AG09319 (cell line): ENCODE measurements at regions not wholly inside any gene's neighbourhood (a gene's known extent, or its start where the extent isn't known, plus 50 kb on each side); places are given as distances from the start of the nearest gene placed in this dataset.

Experiments
- DNase-seq: peaks from one replicate; pipeline ENCODE4 v3.0.0-alpha.2; 2010; ENCODE audit warnings: low read depth; ENCODE audit errors: extremely low read depth
- TF ChIP-seq, protein P1 (sequence below): IDR thresholded peaks from 2 replicates; pipeline ENCODE4 v1.5.1; 2011; ENCODE audit warnings: low read depth, mild to moderate bottlenecking, inconsistent platforms, low read length, moderate library complexity

DNA sequence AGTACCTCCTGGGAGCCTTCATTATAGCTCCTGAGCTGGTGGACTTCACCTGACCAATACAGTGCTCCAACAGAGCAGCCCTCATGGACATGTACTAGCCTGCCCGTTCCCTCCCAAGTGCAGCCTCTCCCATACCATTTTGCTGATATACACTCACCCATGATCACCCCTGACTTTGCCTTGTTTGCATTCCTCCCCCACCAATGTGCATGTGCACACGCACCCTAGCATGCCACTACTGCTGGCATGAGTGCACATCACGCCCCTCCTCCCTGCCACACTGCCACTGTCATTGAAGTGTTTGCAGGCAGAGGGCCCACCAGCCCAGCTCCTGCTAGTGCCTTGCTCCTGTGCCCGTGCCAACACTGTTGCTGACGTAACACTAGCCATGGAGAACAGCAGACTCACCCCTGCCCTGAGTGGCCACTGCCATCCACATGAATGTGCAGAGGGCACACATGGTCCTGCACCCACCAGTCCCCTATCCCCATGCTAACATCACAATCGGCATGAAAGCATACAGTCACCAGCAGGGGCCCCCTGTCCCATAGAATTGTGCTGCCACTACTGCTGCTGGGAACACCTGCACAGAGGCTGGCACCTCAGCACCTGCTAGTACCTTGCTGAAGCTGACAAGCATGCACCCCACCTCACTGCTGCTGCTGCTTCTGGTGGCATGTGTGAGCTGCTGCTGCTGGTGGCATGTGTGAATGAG, 110.3 kb downstream of the SINHCAF start:
- no peak for DNase-seq
- TF ChIP-seq, protein P1, sequence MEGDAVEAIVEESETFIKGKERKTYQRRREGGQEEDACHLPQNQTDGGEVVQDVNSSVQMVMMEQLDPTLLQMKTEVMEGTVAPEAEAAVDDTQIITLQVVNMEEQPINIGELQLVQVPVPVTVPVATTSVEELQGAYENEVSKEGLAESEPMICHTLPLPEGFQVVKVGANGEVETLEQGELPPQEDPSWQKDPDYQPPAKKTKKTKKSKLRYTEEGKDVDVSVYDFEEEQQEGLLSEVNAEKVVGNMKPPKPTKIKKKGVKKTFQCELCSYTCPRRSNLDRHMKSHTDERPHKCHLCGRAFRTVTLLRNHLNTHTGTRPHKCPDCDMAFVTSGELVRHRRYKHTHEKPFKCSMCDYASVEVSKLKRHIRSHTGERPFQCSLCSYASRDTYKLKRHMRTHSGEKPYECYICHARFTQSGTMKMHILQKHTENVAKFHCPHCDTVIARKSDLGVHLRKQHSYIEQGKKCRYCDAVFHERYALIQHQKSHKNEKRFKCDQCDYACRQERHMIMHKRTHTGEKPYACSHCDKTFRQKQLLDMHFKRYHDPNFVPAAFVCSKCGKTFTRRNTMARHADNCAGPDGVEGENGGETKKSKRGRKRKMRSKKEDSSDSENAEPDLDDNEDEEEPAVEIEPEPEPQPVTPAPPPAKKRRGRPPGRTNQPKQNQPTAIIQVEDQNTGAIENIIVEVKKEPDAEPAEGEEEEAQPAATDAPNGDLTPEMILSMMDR = no peak

DNA sequence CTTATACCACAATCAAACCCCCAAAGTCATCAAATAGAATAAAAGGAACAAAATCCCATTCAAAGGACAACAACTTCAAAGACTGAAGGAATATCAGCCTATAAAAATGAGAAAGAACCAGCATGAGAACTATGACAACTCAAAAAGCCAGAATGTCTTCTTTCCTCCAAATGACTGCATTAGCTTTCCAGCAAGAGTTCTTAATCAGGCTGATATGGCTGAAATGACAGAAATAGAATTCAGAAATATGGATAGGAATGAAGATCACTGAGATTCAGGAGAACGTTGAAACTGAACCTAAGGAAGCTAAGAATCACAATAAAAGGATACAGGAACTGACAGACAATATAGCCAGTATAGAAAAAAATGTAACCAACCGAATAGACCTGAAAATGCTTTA, 109.5 kb downstream of the SINHCAF start:
- no peak for DNase-seq
- TF ChIP-seq, protein P1 = no peak

DNA sequence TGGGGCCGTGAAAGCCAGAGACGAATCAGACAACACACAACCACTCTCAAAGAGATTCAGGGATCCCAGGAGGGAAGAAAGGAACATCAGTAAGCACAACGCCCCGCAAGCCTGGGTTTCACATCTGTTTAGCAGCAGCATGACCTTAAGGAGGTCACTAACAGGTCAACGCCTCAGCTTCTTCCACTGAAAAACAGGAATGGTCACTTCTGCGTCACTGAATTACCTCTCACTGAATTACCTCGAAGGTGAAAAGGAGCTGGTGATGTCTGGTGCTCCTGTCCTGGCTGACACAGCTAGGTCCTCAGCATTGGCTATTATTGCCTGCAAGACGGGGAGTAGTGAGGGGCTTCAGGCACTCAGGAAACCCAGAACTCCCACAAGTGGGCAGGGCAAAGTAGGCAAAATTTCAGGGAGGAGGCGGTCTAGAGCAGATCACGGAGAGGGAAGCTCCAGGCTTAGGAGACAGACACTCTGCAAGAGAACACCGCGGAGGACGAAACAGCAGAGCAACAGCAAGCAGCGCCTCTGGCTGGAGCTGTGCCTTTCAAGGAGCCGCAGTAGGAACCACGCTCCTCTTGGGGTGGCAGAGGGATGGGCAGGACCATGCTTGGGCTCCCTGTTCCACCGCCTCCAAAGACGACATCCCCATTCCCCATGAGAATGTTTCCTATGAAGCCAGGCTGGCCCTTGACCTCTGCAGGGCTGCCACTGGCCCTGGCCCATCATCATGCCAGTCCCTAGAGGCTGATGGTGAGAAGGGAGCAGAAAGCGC, 108.4 kb downstream of the SINHCAF start:
- TF ChIP-seq, protein P1 = no peak
- no peak for DNase-seq

DNA sequence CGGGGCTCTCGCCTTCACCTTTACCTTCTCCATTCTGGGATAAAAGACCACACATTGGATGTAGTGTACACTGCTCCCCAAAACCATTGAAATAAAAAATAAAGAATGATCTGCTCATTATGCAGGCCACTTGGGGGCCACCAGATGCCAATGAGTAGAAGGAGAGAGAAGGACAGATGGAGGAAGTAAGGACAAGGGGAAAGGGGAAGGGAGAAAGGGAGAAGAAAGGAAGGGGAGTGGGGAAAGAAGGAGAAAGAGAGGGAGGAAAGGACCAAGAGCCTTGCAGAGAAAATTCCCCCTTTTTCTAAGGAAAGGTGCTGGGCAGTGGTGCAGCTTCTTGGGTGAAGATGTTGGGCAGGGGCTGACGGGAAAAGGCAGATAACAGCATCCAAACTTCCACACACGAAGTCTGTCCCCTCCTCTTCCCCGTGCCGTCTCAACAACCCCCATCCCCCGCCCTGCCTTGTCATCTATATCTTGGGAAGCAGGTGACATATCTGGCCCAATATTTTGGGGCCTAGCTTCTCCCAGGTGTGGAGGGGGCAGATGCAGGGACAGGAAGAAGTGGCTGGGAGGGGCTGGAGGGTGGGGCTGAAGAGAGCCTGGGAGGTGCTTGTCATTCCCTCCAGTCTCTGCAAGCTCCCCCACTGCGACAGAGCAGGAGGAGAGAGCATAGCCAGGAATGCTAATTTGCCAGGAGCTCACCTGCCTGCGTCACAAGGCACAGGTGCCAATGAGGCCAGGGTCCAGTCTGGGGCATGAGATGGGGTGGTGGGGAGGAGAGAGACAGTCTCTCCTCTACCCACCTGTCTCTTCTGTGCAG, 107.5 kb downstream of the SINHCAF start:
- no peak for DNase-seq
- TF ChIP-seq, protein P1 = no peak

DNA sequence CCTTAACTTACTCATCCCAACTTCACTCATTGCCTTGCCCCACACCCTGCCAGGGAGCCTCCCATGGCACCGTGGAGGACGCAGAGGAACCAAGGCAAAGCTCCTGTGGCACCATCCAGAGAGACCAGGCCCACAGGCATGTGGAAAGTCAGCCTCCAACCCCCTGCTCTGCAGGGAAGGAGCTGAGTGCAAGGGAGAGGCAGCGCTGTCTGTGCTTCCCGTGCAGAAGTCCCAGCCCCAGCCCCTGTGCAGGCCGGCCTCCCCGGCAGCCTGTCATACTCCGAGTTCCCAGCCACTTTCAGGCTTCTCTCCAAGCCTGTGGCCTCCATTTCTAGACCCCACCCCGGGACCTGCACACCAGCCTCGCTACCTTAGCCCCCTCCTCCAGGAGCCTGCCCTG, 106.4 kb downstream of the SINHCAF start:
- TF ChIP-seq, protein P1 = no peak
- DNase-seq = no peak

DNA sequence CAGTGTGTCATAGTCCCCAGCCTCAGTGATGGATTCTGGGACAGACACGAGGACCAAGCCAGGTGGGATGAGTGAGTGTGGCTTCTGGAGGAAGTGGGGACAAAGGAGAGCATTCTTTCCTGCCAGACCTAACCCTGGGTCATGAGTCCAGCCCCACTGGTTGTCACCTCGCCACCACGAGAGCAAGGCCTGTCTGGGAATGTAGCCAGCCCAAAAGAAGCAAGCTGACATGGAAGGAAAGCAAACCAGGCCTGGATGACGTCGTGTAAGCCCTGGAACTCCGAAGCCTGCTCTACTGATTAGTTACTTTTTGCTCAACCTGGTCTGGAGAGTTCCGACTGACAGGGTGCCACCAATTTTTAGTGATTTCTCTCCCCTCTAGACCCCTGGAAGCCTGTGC, 105.9 kb downstream of the SINHCAF start:
- DNase-seq = no peak
- TF ChIP-seq, protein P1 = no peak
